Upper lobe of left lung (tissue), 6 donors: ENCODE measurements at regions not wholly inside any gene's neighbourhood (a gene's known extent, or its start where the extent isn't known, plus 50 kb on each side); places are given as distances from the start of the nearest gene placed in this dataset.

Experiments
- ATAC-seq, 2 donors: fragments of 200-7000 bp; cut with Tn5 transposase; one replicate each; pipeline ENCODE4 v1.9.1; 2022; ENCODE audit warnings: mild to moderate bottlenecking in 2 of 2, moderate library complexity in 2 of 2; ENCODE audit not compliant: low FRiP score in 2 of 2
- DNase-seq, 2 donors: peaks; one replicate each; pipeline ENCODE4 v3.0.0-alpha.2; 2019 to 2020
- H3K27ac ChIP-seq, 4 donors: fragments of 200-600 bp; sonication (generic); one replicate each; pipeline ENCODE4 v1.5.1; 2016 to 2019
- H3K27me3 ChIP-seq, 4 donors: fragments of 200-600 bp; sonication (generic); one replicate each; pipeline ENCODE4 v1.5.1; 2017 to 2019
- H3K36me3 ChIP-seq, 4 donors: fragments of 200-600 bp; sonication (generic); one replicate each; pipeline ENCODE4 v1.5.1; 2016 to 2019
- H3K4me1 ChIP-seq, 4 donors: fragments of 200-600 bp; sonication (generic); one replicate each; pipeline ENCODE4 v1.5.1; 2018 to 2019
- H3K4me3 ChIP-seq, 4 donors: fragments of 200-600 bp; sonication (generic); one replicate each; pipeline ENCODE4 v1.5.1; 2017 to 2019; ENCODE audit warnings: mild to moderate bottlenecking in 2 of 4, moderate library complexity in 1 of 4
- H3K9me3 ChIP-seq, 4 donors: fragments of 200-600 bp; sonication (generic); one replicate each; pipeline ENCODE4 v1.5.1; 2018 to 2019
- EP300 ChIP-seq, 4 donors: sonication (generic); formaldehyde crosslinking; IDR thresholded peaks; one replicate each; pipeline ENCODE4 v1.5.1; 2017; ENCODE audit warnings: antibody characterized with exemption in 4 of 4, control low read depth in 2 of 4
- POLR2A ChIP-seq, 4 donors: fragments of 450-650 bp; IDR thresholded peaks; one replicate each; pipeline ENCODE4 v1.5.1; 2016 to 2017; ENCODE audit warnings: antibody characterized with exemption in 4 of 4, mild to moderate bottlenecking in 2 of 4
- POLR2AphosphoS5 ChIP-seq, 2 donors: sonication (generic); formaldehyde crosslinking; IDR thresholded peaks; one replicate each; pipeline ENCODE4 v1.5.1; 2017; ENCODE audit warnings: antibody characterized with exemption in 2 of 2
- WGBS, 2 donors: methylation state at CpG; one replicate each; pipeline ENCODE4 v1.1.5; 2017 to 2018; 5-methylcytosine and 5-hydroxymethylcytosine counted together
- TF ChIP-seq, protein P1 (sequence below), 6 experiments: fragments of 450-650 bp in 4 of 6; fragments of 200-600 bp in 2 of 6; sonication (generic) in 2 of 6; IDR thresholded peaks; one replicate each; pipeline ENCODE4 v1.5.1; 2016 to 2019; ENCODE audit warnings: antibody characterized with exemption in 6 of 6
- donor health status: DM: no; HTN: no; CAD: no; lungs with moderate emphysema.
- donor health status: DM: no; HTN: yes; CAD: no; lungs with severe emphysema.

DNA sequence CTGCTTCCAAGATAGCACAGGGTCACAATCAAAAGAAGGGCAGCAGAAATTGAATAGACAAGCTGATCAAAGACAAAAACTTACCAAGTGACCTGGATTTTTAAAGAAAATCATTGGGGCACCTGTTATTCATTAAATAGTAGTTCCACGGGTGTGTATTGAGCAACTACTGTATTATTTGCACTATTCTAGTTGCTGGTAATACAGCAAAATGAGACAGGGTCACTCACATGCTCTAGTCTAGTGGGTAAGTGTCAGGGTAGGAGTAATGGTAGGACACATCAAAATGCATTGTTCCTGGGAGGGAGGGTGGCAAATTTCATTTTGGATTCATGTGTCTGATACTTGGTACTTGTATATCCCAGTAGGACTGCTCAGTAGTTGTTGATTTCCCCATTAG is 127.9 kb downstream of the SQOR start:
- H3K36me3 ChIP-seq: no peaks in the 10 kb centered on the region
- H3K9me3 ChIP-seq: no peaks in the 10 kb centered on the region
- ATAC-seq (no peak), DNase-seq (no peak)
- H3K27me3 ChIP-seq: no peaks in the 10 kb centered on the region
- H3K4me1 ChIP-seq: no peaks in the 10 kb centered on the region
- TF ChIP-seq, protein P1, sequence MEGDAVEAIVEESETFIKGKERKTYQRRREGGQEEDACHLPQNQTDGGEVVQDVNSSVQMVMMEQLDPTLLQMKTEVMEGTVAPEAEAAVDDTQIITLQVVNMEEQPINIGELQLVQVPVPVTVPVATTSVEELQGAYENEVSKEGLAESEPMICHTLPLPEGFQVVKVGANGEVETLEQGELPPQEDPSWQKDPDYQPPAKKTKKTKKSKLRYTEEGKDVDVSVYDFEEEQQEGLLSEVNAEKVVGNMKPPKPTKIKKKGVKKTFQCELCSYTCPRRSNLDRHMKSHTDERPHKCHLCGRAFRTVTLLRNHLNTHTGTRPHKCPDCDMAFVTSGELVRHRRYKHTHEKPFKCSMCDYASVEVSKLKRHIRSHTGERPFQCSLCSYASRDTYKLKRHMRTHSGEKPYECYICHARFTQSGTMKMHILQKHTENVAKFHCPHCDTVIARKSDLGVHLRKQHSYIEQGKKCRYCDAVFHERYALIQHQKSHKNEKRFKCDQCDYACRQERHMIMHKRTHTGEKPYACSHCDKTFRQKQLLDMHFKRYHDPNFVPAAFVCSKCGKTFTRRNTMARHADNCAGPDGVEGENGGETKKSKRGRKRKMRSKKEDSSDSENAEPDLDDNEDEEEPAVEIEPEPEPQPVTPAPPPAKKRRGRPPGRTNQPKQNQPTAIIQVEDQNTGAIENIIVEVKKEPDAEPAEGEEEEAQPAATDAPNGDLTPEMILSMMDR (IDR thresholded peaks at IDR 0.05): no peak
- TF ChIP-seq EP300 (IDR thresholded peaks at IDR 0.05) (no peak), POLR2AphosphoS5 (IDR thresholded peaks at IDR 0.05) (no peak), POLR2A (IDR thresholded peaks at IDR 0.05) (no peak)
- WGBS, 2 donors: 56 to 71% methylated on average over 1 of the region's 1 CpG
- no peak overlapping the region for H3K27ac ChIP-seq
- H3K4me3 ChIP-seq: no peak overlapping the region

DNA sequence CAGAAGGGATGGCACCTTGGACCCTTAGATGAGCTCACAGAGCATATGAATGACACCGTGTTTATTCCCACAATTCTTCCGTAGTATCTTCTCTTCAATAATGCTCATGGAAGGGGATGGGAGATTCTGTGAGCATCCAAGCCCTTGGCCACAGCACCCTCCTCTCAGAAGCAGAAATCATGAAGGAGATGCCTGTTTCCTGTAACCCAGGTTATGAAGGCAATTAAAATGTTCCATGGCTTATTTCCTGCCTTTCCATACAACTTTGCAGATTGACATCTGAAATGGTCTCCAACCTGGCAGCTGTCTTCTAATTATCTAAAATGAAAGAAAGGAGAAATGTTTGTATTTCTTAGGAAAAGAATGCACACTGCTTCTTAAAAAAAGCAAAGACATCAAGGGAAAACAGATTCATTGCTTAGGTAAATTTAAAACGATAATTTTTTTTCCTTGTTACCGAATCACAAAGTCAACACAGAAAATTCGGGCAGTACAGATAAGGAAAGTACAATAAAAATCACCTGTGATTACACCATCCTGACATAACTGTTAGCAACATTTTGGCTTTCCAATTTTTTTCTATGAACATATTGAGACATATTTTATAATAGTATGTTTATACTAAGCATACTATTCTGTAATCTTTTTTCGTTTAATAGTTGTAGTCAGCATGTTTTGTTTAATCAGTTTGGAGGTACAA is 128.5 kb downstream of the SQOR start:
- no peak overlapping the region for H3K27ac ChIP-seq
- no peak for ATAC-seq
- TF ChIP-seq POLR2A (IDR thresholded peaks at IDR 0.05) (no peak), EP300 (IDR thresholded peaks at IDR 0.05) (no peak), POLR2AphosphoS5 (IDR thresholded peaks at IDR 0.05) (no peak)
- TF ChIP-seq, protein P1 (IDR thresholded peaks at IDR 0.05): no peak
- 75% methylated on average over 6 of the region's 6 CpGs for WGBS, 2 donors
- no peak for DNase-seq
- H3K9me3 ChIP-seq: no peaks in the 10 kb centered on the region
- H3K4me1 ChIP-seq: no peaks in the 10 kb centered on the region
- no peaks in the 10 kb centered on the region for H3K27me3 ChIP-seq
- no peak overlapping the region for H3K4me3 ChIP-seq
- H3K36me3 ChIP-seq: no peaks in the 10 kb centered on the region

DNA sequence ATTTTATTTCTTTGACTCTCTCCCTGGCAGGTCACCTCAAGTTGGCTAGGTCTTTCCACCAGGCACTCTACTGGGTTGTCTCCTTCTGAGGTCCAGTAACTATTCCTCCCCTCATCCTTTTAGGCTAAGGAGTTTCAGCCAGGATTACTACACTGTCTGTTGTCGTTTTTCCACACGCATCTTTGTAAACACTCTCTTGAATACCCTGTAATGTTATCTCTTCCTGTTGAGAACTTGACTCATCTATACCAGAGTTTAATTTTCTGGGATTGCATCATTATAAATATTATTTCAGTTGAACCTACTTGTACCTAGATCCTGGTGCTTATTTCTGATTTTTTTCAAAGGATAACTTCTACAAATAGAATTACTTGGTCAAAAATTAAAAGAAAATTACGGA is 138.3 kb downstream of the SQOR start:
- H3K4me1 ChIP-seq: no peaks in the 10 kb centered on the region
- 60 to 66% methylated on average over 3 of the region's 3 CpGs for WGBS, 2 donors
- H3K27ac ChIP-seq: no peak overlapping the region
- no peaks in the 10 kb centered on the region for H3K27me3 ChIP-seq
- DNase-seq (no peak), ATAC-seq (no peak)
- H3K36me3 ChIP-seq: no peaks in the 10 kb centered on the region
- no peaks in the 10 kb centered on the region for H3K9me3 ChIP-seq
- no peak overlapping the region for H3K4me3 ChIP-seq
- TF ChIP-seq POLR2A (IDR thresholded peaks at IDR 0.05) (no peak), EP300 (IDR thresholded peaks at IDR 0.05) (no peak), POLR2AphosphoS5 (IDR thresholded peaks at IDR 0.05) (no peak)
- TF ChIP-seq, protein P1 (IDR thresholded peaks at IDR 0.05): no peak

DNA sequence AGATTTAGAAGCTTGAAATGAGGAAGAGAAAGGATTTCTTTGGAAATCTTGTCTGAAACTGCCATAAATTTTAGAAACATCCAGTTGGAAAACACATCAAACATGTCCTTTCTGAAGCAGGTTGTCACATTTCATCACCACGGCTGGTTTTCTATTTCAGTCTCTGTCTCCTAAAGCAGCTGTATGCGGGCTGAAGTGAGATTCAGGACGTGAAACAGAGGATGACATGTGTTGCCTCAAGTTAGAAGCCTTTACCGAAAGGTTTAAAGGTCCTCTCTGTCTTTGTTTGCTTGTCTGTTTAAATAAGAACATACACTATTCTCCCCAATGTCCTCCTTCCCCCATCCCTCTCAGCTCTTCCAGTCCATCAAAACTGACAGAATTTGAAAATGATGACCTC is 141.9 kb downstream of the SQOR start:
- H3K4me3 ChIP-seq: no peak overlapping the region
- H3K4me1 ChIP-seq: no peaks in the 10 kb centered on the region
- TF ChIP-seq EP300 (IDR thresholded peaks at IDR 0.05) (no peak), POLR2AphosphoS5 (IDR thresholded peaks at IDR 0.05) (no peak)
- H3K27me3 ChIP-seq: no peaks in the 10 kb centered on the region
- no peak overlapping the region for H3K27ac ChIP-seq
- no peak for ATAC-seq
- WGBS, 2 donors: 71 to 74% methylated on average over 4 of the region's 4 CpGs
- no peaks in the 10 kb centered on the region for H3K9me3 ChIP-seq
- H3K36me3 ChIP-seq: no peaks in the 10 kb centered on the region
- no peak for DNase-seq

DNA sequence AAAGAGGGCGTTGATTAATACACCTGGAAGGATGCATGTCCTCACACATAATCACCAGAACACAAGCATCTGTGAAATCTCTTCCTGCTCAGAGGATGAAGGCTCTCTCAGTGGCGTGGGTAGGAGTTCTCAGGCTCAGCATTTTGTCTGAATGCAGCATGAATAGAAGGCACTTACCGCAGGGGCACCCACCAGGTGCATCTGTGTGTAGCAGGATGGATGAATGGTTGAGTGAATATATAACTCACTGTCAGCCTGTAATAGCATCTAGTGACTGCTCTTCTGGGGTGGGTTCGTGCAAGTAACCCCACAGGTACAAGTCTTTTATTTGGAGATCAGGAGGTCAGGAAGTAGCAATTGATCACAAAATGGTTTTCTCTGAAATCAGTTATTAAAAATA is 143.0 kb downstream of the SQOR start:
- H3K4me1 ChIP-seq: no peaks in the 10 kb centered on the region
- no peaks in the 10 kb centered on the region for H3K27me3 ChIP-seq
- no peak for DNase-seq
- ATAC-seq: no peak
- no peak overlapping the region for H3K27ac ChIP-seq
- no peak overlapping the region for H3K4me3 ChIP-seq
- no peak for TF ChIP-seq POLR2A (IDR thresholded peaks at IDR 0.05)
- no peak for TF ChIP-seq POLR2AphosphoS5 (IDR thresholded peaks at IDR 0.05)
- TF ChIP-seq EP300 (IDR thresholded peaks at IDR 0.05): no peak
- TF ChIP-seq, protein P1 (IDR thresholded peaks at IDR 0.05): no peak
- H3K9me3 ChIP-seq: no peaks in the 10 kb centered on the region
- 76 to 86% methylated on average over 4 of the region's 4 CpGs for WGBS, 2 donors
- H3K36me3 ChIP-seq: no peaks in the 10 kb centered on the region
